A549 (cell line): ENCODE measurements at regions not wholly inside any gene's neighbourhood (a gene's known extent, or its start where the extent isn't known, plus 50 kb on each side); places are given as distances from the start of the nearest gene placed in this dataset.
A peak's percentile ranks its signal among the peaks of the same experiment; 100 is the strongest.

ENCODE experiments used
- ATAC-seq, 2 experiments: fragments of 200-7000 bp in 1 of 2; fragments of >200 bp in 1 of 2; cut with Nextera tagmentation in 1 of 2; cut with Tn5 transposase in 1 of 2; 3 replicates each; pipeline versions ENCODE4 v1.8.0 to v1.9.1; 2018 to 2020; ENCODE audit warnings: mild to moderate bottlenecking in 1 of 2, moderate library complexity in 1 of 2
- CTCF ChIA-PET: fragments of 300-600 bp; sonication (Branson Sonifier 250); formaldehyde crosslinking; extraction: SDS; loops from one replicate; lab custom pipeline; 2021; ENCODE audit warnings: antibody characterized with exemption, inconsistent platforms; lab: Yijun Ruan, JAX
- POLR2A ChIA-PET: fragments of 350-600 bp; formaldehyde crosslinking; extraction: SDS; loops from one replicate; lab custom pipeline; 2021; ENCODE audit warnings: antibody characterized with exemption, inconsistent platforms; lab: Yijun Ruan, JAX
- DNase-seq, 2 experiments: peaks; one replicate each; pipeline versions ENCODE4 v3.0.0 to v3.0.0-alpha.2; 2011 to 2016; ENCODE audit warnings: low read depth in 1 of 2, low spot score in 1 of 2
- FAIRE-seq: peaks from 2 replicates; lab custom pipeline; 2011; peaks lifted over from hg19 to GRCh38; lab: Jason Lieb, UNC
- H3K27ac ChIP-seq, 2 experiments: fragments of >200 bp; sonication (Bioruptor Twin); formaldehyde crosslinking; 3 replicates each; pipeline ENCODE4 v1.5.1; 2016 to 2017
- H3K4me1 ChIP-seq: fragments of >200 bp; sonication (Bioruptor Twin); formaldehyde crosslinking; 3 replicates; pipeline ENCODE4 v1.6.1; 2016
- H3K4me2 ChIP-seq: fragments of >200 bp; sonication (Bioruptor Twin); formaldehyde crosslinking; 3 replicates; pipeline ENCODE4 v1.6.1; 2016
- H3K4me3 ChIP-seq: fragments of >200 bp; sonication (Bioruptor Twin); formaldehyde crosslinking; 3 replicates; pipeline ENCODE4 v1.5.1; 2016
- H3K9me3 ChIP-seq: fragments of >200 bp; sonication (Bioruptor Twin); formaldehyde crosslinking; 3 replicates; pipeline ENCODE4 v1.6.1; 2016
- BHLHE40 ChIP-seq: IDR thresholded peaks from 2 replicates; pipeline ENCODE4 v1.6.1; 2012; ENCODE audit warnings: low read depth, low read length, inconsistent platforms
- CBX2 ChIP-seq: fragments of 200-600 bp; sonication (generic); IDR thresholded peaks from 2 replicates; pipeline ENCODE4 v1.6.1; 2016; ENCODE audit warnings: low read depth, mild to moderate bottlenecking, borderline replicate concordance
- CHD4 ChIP-seq: fragments of 200-600 bp; sonication (generic); IDR thresholded peaks from 2 replicates; pipeline ENCODE4 v1.6.1; 2016; ENCODE audit warnings: antibody characterized with exemption, mild to moderate bottlenecking, borderline replicate concordance
- EHF ChIP-seq: fragments of 250-450 bp; sonication (Bioruptor Pico); IDR thresholded peaks from 2 replicates; pipeline ENCODE4 v1.5.0; 2020; ENCODE audit warnings: mild to moderate bottlenecking
- EHMT2 ChIP-seq: fragments of 200-600 bp; sonication (generic); IDR thresholded peaks from 2 replicates; pipeline ENCODE4 v1.6.1; 2016; ENCODE audit warnings: antibody characterized with exemption, low read depth, mild to moderate bottlenecking, moderate library complexity
- ESRRA ChIP-seq: fragments of 150-350 bp; IDR thresholded peaks from 2 replicates; pipeline ENCODE4 v1.6.1; 2014; ENCODE audit warnings: mild to moderate bottlenecking, low read length, borderline replicate concordance
- FOSB ChIP-seq: fragments of 250-450 bp; sonication (Bioruptor Pico); IDR thresholded peaks from 2 replicates; pipeline ENCODE4 v1.5.0; 2020; ENCODE audit warnings: mild to moderate bottlenecking, moderate library complexity
- GATA3 ChIP-seq: IDR thresholded peaks from 2 replicates; pipeline ENCODE4 v1.6.1; 2012; ENCODE audit warnings: borderline replicate concordance
- HOXA7 ChIP-seq: fragments of 250-450 bp; sonication (Bioruptor Pico); IDR thresholded peaks from 2 replicates; pipeline ENCODE4 v1.5.0; 2020; ENCODE audit warnings: mild to moderate bottlenecking, moderate library complexity
- JUNB ChIP-seq: fragments of >200 bp; sonication (Bioruptor Twin); formaldehyde crosslinking; IDR thresholded peaks from 2 replicates; pipeline ENCODE4 v1.6.1; 2016
- MAFK ChIP-seq: fragments of 450-650 bp; IDR thresholded peaks from 2 replicates; pipeline ENCODE4 v1.6.1; 2014; ENCODE audit not compliant: partially characterized antibody
- MAZ ChIP-seq: fragments of 150-350 bp; IDR thresholded peaks from 2 replicates; pipeline ENCODE4 v1.6.1; 2014; ENCODE audit warnings: antibody characterized with exemption, low read depth, low read length, borderline replicate concordance
- NPAS2 ChIP-seq: fragments of 250-450 bp; sonication (Bioruptor Pico); IDR thresholded peaks from 2 replicates; pipeline ENCODE4 v1.8.0; 2022; ENCODE audit warnings: mild to moderate bottlenecking, moderate library complexity, borderline replicate concordance
- RCOR1 ChIP-seq: fragments of 150-350 bp; IDR thresholded peaks from 2 replicates; pipeline ENCODE4 v1.6.1; 2014; ENCODE audit warnings: antibody characterized with exemption, low read length, low read depth
- RNF2 ChIP-seq: fragments of 200-600 bp; sonication (generic); IDR thresholded peaks from 2 replicates; pipeline ENCODE4 v1.6.1; 2016; ENCODE audit warnings: low read depth, mild to moderate bottlenecking, antibody characterized with exemption, moderate library complexity, borderline replicate concordance
- SMC3 ChIP-seq: fragments of >200 bp; sonication (Bioruptor Twin); formaldehyde crosslinking; IDR thresholded peaks from 3 replicates; pipeline ENCODE4 v1.6.1; 2018; ENCODE audit warnings: inconsistent platforms
- TP53 ChIP-seq: fragments of 250-450 bp; sonication (Bioruptor Pico); IDR thresholded peaks from 2 replicates; pipeline ENCODE4 v1.5.0; 2021; ENCODE audit warnings: mild to moderate bottlenecking, moderate library complexity
- ZC3H11A ChIP-seq: fragments of 450-650 bp; IDR thresholded peaks from 2 replicates; pipeline ENCODE4 v1.6.1; 2014; ENCODE audit warnings: antibody characterized with exemption, mild to moderate bottlenecking
- ZSCAN20 ChIP-seq: fragments of 250-450 bp; sonication (Bioruptor Pico); IDR thresholded peaks from 2 replicates; pipeline ENCODE4 v1.8.0; 2022; ENCODE audit warnings: mild to moderate bottlenecking, moderate library complexity
- WGBS: methylation state at CpG from one replicate; pipeline ENCODE4 v1.1.6; 2017; ENCODE audit errors: missing lambda C conversion rate; 5-methylcytosine and 5-hydroxymethylcytosine counted together
- TF ChIP-seq, protein P1 (sequence below): fragments of 200-600 bp; sonication (generic); IDR thresholded peaks from 2 replicates; pipeline ENCODE4 v1.6.1; 2016; ENCODE audit warnings: antibody characterized with exemption, mild to moderate bottlenecking, moderate library complexity
- TF ChIP-seq, protein P2 (sequence below): IDR thresholded peaks from 2 replicates; pipeline ENCODE4 v1.6.1; 2012
- TF ChIP-seq, protein P3 (sequence below): fragments of 150-350 bp; IDR thresholded peaks from 2 replicates; pipeline ENCODE4 v1.6.1; 2014; ENCODE audit warnings: low read depth, mild to moderate bottlenecking, low read length
- TF ChIP-seq, protein P4 (sequence below): fragments of 450-650 bp; IDR thresholded peaks from 2 replicates; pipeline ENCODE4 v1.6.1; 2014; ENCODE audit warnings: antibody characterized with exemption
- TF ChIP-seq, protein P5 (sequence below): fragments of 250-450 bp; sonication (Bioruptor Pico); IDR thresholded peaks from 2 replicates; pipeline ENCODE4 v1.5.0; 2021; ENCODE audit warnings: mild to moderate bottlenecking, moderate library complexity, borderline replicate concordance

DNA sequence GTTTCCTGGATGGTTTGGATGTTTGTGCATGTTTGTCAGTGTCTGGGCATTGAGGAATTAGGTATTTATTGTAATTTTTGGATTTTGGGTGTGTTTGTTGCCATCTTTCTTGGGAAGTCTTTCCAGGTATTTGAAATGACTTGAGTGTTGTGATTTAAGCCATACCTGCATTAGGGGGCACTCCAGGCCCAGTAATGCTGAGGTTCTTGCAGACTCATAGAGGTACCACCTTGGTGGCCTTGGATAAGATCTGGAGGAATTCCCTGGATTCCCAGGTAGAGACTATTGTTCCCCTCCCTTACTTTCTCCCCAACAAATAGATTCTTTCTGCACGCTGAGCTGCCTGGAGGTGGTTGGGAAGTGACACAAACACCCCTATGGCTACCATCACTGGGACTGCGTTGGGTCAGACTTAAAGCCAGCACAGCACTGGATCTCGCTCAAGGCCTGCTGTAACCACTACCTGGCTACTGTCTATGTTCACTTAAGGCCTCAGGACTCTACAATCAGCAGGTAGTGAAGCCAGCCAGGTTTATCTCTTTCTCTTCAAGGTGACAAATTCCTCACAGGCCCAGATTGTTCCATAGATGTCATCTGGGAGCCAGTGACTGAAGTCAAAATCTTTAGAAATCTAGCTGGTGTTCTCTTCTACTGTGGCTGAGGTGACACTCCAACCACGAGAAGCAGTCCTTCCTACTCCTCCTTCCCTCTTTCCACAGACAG lies 643.6 kb downstream of the PDHA2 start:
- 14% methylated on average over 4 of the region's 4 CpGs for WGBS
- CTCF ChIA-PET = no interaction called here
- ATAC-seq = no peak
- no peak for FAIRE-seq
- Histone ChIP-seq H3K27ac (no peak overlapping the region), H3K4me3 (no peak overlapping the region), H3K9me3 (no peaks in the 10 kb centered on the region), H3K4me1 (no peaks in the 10 kb centered on the region), H3K4me2 (no peak overlapping the region)
- DNase-seq = peak in 1 of 2 experiments; percentile 1
- TF ChIP-seq EHF (CRISPR knock-in tag) (no peak), JUNB (no peak), HOXA7 (CRISPR knock-in tag) (no peak), SMC3 (no peak), FOSB (no peak), MAFK (no peak), TP53 (no peak), EHMT2 (no peak), GATA3 (no peak), RCOR1 (no peak)
- TF ChIP-seq, protein P1, sequence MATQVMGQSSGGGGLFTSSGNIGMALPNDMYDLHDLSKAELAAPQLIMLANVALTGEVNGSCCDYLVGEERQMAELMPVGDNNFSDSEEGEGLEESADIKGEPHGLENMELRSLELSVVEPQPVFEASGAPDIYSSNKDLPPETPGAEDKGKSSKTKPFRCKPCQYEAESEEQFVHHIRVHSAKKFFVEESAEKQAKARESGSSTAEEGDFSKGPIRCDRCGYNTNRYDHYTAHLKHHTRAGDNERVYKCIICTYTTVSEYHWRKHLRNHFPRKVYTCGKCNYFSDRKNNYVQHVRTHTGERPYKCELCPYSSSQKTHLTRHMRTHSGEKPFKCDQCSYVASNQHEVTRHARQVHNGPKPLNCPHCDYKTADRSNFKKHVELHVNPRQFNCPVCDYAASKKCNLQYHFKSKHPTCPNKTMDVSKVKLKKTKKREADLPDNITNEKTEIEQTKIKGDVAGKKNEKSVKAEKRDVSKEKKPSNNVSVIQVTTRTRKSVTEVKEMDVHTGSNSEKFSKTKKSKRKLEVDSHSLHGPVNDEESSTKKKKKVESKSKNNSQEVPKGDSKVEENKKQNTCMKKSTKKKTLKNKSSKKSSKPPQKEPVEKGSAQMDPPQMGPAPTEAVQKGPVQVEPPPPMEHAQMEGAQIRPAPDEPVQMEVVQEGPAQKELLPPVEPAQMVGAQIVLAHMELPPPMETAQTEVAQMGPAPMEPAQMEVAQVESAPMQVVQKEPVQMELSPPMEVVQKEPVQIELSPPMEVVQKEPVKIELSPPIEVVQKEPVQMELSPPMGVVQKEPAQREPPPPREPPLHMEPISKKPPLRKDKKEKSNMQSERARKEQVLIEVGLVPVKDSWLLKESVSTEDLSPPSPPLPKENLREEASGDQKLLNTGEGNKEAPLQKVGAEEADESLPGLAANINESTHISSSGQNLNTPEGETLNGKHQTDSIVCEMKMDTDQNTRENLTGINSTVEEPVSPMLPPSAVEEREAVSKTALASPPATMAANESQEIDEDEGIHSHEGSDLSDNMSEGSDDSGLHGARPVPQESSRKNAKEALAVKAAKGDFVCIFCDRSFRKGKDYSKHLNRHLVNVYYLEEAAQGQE = no peak
- TF ChIP-seq, protein P2, sequence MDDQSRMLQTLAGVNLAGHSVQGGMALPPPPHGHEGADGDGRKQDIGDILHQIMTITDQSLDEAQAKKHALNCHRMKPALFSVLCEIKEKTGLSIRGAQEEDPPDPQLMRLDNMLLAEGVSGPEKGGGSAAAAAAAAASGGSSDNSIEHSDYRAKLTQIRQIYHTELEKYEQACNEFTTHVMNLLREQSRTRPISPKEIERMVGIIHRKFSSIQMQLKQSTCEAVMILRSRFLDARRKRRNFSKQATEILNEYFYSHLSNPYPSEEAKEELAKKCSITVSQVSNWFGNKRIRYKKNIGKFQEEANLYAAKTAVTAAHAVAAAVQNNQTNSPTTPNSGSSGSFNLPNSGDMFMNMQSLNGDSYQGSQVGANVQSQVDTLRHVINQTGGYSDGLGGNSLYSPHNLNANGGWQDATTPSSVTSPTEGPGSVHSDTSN = no peak
- TF ChIP-seq, protein P3, sequence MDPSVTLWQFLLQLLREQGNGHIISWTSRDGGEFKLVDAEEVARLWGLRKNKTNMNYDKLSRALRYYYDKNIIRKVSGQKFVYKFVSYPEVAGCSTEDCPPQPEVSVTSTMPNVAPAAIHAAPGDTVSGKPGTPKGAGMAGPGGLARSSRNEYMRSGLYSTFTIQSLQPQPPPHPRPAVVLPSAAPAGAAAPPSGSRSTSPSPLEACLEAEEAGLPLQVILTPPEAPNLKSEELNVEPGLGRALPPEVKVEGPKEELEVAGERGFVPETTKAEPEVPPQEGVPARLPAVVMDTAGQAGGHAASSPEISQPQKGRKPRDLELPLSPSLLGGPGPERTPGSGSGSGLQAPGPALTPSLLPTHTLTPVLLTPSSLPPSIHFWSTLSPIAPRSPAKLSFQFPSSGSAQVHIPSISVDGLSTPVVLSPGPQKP = no peak
- TF ChIP-seq, protein P4, sequence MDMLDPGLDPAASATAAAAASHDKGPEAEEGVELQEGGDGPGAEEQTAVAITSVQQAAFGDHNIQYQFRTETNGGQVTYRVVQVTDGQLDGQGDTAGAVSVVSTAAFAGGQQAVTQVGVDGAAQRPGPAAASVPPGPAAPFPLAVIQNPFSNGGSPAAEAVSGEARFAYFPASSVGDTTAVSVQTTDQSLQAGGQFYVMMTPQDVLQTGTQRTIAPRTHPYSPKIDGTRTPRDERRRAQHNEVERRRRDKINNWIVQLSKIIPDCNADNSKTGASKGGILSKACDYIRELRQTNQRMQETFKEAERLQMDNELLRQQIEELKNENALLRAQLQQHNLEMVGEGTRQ = no peak
- TF ChIP-seq, protein P5, sequence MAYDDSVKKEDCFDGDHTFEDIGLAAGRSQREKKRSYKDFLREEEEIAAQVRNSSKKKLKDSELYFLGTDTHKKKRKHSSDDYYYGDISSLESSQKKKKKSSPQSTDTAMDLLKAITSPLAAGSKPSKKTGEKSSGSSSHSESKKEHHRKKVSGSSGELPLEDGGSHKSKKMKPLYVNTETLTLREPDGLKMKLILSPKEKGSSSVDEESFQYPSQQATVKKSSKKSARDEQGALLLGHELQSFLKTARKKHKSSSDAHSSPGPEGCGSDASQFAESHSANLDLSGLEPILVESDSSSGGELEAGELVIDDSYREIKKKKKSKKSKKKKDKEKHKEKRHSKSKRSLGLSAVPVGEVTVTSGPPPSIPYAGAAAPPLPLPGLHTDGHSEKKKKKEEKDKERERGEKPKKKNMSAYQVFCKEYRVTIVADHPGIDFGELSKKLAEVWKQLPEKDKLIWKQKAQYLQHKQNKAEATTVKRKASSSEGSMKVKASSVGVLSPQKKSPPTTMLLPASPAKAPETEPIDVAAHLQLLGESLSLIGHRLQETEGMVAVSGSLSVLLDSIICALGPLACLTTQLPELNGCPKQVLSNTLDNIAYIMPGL = no peak
- POLR2A ChIA-PET = no interaction called here

DNA sequence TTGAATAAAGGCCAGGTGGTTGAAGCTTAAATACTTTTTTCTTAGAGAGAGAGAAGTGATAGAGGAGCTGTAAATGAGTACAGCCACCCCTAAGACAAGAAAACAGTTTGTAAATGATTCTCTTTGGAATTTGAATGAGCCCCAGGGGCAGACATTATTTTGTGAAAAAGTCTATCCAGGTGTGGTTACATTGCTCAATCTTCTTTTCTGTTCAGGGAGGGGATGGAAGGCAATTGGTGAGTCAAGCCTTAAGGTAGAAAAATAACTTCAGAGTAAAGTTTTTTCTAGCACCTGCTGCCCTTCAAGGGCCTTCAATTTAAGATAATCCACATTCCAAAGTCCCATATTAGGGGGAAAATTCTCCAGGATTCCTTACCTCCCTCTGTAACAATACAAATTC lies 646.7 kb downstream of the PDHA2 start:
- H3K27ac ChIP-seq = no peak overlapping the region
- DNase-seq = no peak
- no peak overlapping the region for H3K4me2 ChIP-seq
- ATAC-seq = no peak
- TF ChIP-seq RNF2 (no peak), ESRRA (no peak), EHF (CRISPR knock-in tag) (no peak), FOSB (no peak), ZC3H11A (no peak), ZSCAN20 (CRISPR knock-in tag) (no peak), MAZ (no peak), RCOR1 (no peak), CBX2 (no peak), NPAS2 (CRISPR knock-in tag) (no peak), BHLHE40 (no peak), CHD4 (no peak)
- POLR2A ChIA-PET = no interaction called here
- H3K9me3 ChIP-seq = no peaks in the 10 kb centered on the region
- CTCF ChIA-PET = no interaction called here
- FAIRE-seq = no peak
- no peak overlapping the region for H3K4me3 ChIP-seq
- H3K4me1 ChIP-seq = no peaks in the 10 kb centered on the region
